Esophagus muscularis mucosa (tissue), 4 donors: ENCODE measurements at regions not wholly inside any gene's neighbourhood (a gene's known extent, or its start where the extent isn't known, plus 50 kb on each side); places are given as distances from the start of the nearest gene placed in this dataset.
A peak's percentile ranks its signal among the peaks of the same experiment; 100 is the strongest.

Experiments used
- CTCF ChIP-seq, 3 experiments: fragments of 200-600 bp in 2 of 3; fragments of 450-650 bp in 1 of 3; sonication (generic) in 2 of 3; IDR thresholded peaks; one replicate each; pipeline ENCODE4 v1.5.1; 2017 to 2019; ENCODE audit warnings: antibody characterized with exemption in 3 of 3, mild to moderate bottlenecking in 2 of 3, moderate library complexity in 1 of 3
- EP300 ChIP-seq: sonication (generic); formaldehyde crosslinking; IDR thresholded peaks from one replicate; pipeline ENCODE4 v1.6.1; 2017; ENCODE audit warnings: antibody characterized with exemption
- POLR2A ChIP-seq: fragments of 450-650 bp; IDR thresholded peaks from one replicate; pipeline ENCODE4 v1.6.1; 2017; ENCODE audit warnings: antibody characterized with exemption, moderate library complexity, mild to moderate bottlenecking, low read depth
- POLR2AphosphoS5 ChIP-seq, 2 donors: sonication (generic); formaldehyde crosslinking; IDR thresholded peaks; one replicate each; pipeline ENCODE4 v1.6.1; 2017; ENCODE audit warnings: antibody characterized with exemption in 2 of 2

GRCh38 chr2:111671426-111672150, 212.4 kb downstream of the ANAPC1 start:
- TF ChIP-seq POLR2A = no peak
- no peak for TF ChIP-seq CTCF (IDR thresholded peaks at IDR 0.05)
- peak; percentile 19 to 21 for TF ChIP-seq POLR2AphosphoS5 (IDR thresholded peaks at IDR 0.05)
- no peak for TF ChIP-seq EP300
